Omental fat pad (tissue), 3 donors: ENCODE measurements at regions not wholly inside any gene's neighbourhood (a gene's known extent, or its start where the extent isn't known, plus 50 kb on each side); places are given as distances from the start of the nearest gene placed in this dataset.

Experiments used
- ATAC-seq: fragments of 150-250 bp; one replicate; pipeline ENCODE4 v1.9.1; 2016; ENCODE audit warnings: mild to moderate bottlenecking, moderate library complexity; ENCODE audit not compliant: low FRiP score
- DNase-seq: peaks from one replicate; pipeline ENCODE4 v3.0.0-alpha.2; 2019; ENCODE audit warnings: low spot score
- TF ChIP-seq, protein P1 (sequence below), 3 donors: fragments of 450-650 bp; IDR thresholded peaks; one replicate each; pipeline ENCODE4 v1.5.1; 2016 to 2017; ENCODE audit warnings: antibody characterized with exemption in 3 of 3, mild to moderate bottlenecking in 3 of 3, moderate library complexity in 2 of 3

DNA sequence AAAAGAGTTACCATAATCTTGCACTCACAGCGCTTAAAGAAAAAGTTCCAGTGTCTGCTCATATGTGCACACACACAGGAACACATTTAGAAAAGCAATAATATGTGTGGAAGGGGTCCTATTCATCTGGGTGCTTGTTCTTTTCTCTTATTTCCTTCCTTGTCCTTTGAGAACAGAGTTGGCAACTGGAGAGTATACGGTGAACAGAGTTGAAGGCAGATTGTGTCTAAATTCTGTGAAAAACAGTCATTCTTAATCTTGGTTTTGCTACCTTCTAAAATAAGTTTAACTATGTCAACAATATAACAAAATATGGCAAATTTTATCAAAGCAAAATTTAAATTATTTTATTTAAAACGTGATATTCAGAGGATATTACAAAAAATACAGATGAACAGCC is 365.1 kb upstream of the NOCT start:
- TF ChIP-seq, protein P1, sequence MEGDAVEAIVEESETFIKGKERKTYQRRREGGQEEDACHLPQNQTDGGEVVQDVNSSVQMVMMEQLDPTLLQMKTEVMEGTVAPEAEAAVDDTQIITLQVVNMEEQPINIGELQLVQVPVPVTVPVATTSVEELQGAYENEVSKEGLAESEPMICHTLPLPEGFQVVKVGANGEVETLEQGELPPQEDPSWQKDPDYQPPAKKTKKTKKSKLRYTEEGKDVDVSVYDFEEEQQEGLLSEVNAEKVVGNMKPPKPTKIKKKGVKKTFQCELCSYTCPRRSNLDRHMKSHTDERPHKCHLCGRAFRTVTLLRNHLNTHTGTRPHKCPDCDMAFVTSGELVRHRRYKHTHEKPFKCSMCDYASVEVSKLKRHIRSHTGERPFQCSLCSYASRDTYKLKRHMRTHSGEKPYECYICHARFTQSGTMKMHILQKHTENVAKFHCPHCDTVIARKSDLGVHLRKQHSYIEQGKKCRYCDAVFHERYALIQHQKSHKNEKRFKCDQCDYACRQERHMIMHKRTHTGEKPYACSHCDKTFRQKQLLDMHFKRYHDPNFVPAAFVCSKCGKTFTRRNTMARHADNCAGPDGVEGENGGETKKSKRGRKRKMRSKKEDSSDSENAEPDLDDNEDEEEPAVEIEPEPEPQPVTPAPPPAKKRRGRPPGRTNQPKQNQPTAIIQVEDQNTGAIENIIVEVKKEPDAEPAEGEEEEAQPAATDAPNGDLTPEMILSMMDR (IDR thresholded peaks at IDR 0.05), result no peak
- no peak for ATAC-seq
- DNase-seq, result no peak

DNA sequence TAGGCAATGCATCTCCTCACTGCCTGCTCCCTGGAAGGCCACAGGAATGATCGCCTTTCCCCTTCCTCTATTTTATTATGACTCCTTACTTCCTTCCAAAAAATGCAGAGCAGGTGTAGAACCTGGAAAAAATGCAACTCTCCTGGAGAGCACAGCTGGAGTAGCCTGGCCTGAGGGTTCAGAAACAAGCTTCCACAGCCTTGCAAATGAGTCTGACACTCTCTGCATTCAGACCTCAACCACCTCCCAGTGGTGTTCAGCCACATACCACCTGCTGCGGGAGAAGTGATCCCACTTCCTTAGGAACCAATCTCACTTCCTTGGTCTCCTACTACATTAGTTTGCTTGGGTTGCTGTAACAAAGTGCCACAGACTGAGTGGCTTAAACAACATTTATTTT is 368.1 kb upstream of the NOCT start:
- DNase-seq, result no peak
- TF ChIP-seq, protein P1 (IDR thresholded peaks at IDR 0.05), result no peak
- no peak for ATAC-seq

DNA sequence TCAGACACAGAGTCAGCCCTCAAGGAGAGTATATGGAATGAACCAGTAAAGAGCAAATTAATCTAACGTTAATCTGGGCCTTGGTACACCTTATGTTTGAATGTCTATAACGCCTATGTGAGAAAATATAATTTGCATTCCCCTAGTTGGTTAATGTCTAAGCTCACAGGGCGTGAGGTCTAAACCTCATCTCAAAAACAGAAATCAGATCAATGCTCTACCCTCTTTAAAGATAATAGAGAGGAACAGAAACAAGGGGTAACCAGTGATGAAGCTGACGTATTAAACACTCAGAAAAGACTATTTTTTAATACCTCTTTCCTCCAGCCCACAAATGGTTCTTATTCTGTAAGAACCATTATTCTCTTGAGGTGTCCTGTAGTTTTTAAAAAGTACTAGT is 369.2 kb upstream of the NOCT start:
- TF ChIP-seq, protein P1 (IDR thresholded peaks at IDR 0.05), result no peak
- ATAC-seq, result no peak
- DNase-seq, result no peak

DNA sequence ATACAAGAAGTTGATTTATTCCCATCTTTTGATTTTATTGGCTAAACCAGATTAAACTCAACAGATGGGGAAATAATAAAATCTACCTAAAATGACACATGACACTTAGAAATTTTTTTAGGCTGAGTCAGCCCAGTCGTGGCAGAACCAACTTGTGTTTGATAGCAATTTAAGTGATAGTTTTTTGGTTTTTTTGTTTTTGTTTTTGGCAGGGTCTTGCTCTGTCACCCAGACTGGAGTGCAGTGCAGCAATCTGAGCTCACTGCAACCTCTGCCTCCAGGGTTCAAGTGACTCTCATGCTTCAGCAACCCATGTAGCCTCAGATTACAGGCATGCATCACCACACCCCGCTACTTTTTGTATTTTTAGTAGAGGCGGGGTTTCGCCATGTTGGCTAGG is 370.3 kb upstream of the NOCT start:
- DNase-seq (no peak), ATAC-seq (no peak)
- TF ChIP-seq, protein P1 (IDR thresholded peaks at IDR 0.05), result no peak

DNA sequence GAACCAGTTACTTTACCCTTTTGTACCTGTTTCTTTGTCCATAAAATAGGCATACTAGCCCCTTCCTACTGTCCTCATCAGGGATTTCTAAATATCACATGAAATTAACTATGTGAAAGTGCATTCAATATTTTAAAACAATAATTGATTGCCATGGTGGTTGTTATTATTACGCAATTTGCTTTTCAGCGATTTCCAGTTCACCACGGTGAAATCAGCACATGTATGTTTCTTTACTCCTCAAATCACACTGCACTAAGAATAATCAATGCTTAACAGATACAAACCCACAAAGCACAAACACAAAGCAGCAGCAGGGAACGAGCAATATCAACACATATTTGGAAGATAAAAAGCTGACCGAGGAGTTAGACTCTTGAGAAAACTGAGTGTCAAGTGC is 371.3 kb upstream of the NOCT start:
- DNase-seq (no peak), ATAC-seq (no peak)
- TF ChIP-seq, protein P1 (IDR thresholded peaks at IDR 0.05), result no peak

DNA sequence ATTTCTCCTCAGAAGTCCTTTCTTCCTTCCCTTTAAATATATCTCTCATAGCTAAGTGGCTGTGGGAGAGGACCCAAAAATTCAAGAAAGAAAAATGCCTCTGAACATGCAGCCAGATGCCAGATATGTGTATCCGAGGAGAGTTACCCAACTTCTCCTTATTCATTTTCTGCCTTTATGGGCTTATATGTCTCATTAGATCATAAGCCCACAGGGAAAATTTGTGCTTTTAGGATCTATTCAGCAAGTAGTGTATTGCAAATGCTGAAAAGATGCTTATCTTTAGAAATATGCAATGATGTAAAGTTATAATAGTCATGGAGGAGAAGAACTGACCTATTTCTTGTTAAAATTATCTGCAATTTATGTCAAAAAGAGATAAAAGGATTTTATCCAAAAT is 371.8 kb upstream of the NOCT start:
- ATAC-seq, result peak; percentile 65
- TF ChIP-seq, protein P1 (IDR thresholded peaks at IDR 0.05), result no peak
- no peak for DNase-seq

DNA sequence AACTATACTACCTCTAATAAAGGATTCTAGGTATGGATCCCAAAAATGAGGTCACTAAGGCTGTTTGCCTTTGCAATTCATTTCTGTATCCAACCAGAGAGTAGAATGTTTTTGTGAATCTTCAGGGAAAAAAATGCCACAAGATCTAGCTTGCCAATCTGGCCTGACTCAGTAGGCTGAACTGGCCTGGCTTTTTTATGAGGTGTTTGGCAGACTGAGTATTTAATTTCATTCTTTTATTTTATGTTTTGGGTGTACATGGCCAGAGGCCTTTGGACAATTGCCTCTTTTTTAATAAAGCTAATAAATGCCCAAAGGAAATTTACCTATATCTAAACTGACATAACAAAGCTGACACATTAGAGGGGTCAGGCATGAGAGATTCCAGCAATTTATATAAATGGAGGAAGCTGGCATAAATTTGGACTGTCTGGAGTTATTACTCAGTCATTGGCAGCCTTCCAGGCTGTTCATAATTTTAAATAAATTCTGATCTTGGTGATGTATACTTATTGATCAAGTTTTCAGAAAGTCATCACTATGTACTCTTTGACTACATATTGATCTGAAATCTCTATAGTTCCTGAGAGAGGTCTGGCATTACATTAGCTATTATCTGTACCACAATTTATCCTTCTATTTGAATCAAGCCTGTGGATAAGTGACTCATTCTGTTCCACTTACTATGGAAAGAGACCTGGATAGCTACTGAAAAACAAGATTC is 376.4 kb upstream of the NOCT start:
- DNase-seq, result no peak
- ATAC-seq, result no peak
- TF ChIP-seq, protein P1 (IDR thresholded peaks at IDR 0.05), result no peak
